PC-9 (cell line): ENCODE measurements at regions not wholly inside any gene's neighbourhood (a gene's known extent, or its start where the extent isn't known, plus 50 kb on each side); places are given as distances from the start of the nearest gene placed in this dataset.

Experiments used
- CTCF ChIP-seq: fragments of 200-600 bp; sonication (generic); conservative IDR thresholded peaks from 2 replicates; pipeline ENCODE4 v1.6.1; 2017; ENCODE audit warnings: mixed run types, antibody characterized with exemption, mild to moderate bottlenecking, moderate library complexity
- EZH2 ChIP-seq: fragments of 200-600 bp; sonication (generic); IDR thresholded peaks from 2 replicates; pipeline ENCODE4 v1.8.0; 2017; ENCODE audit warnings: antibody characterized with exemption, low read depth

- TF ChIP-seq CTCF (no peak), EZH2 (no peak)
Measured at GRCh38 chr17:45690625-45691275, 93.4 kb upstream of the CRHR1 start.
